Activated CD4-positive, alpha-beta T cell treated with anti-CD3 and anti-CD28 coated beads, Interleukin-2, amount 50 U/mL, for 1 hour (primary cell): ENCODE measurements at regions not wholly inside any gene's neighbourhood (a gene's known extent, or its start where the extent isn't known, plus 50 kb on each side); places are given as distances from the start of the nearest gene placed in this dataset.

Experiments
- DNase-seq: peaks from one replicate; pipeline ENCODE4 v3.0.0-alpha.2; 2020

DNA sequence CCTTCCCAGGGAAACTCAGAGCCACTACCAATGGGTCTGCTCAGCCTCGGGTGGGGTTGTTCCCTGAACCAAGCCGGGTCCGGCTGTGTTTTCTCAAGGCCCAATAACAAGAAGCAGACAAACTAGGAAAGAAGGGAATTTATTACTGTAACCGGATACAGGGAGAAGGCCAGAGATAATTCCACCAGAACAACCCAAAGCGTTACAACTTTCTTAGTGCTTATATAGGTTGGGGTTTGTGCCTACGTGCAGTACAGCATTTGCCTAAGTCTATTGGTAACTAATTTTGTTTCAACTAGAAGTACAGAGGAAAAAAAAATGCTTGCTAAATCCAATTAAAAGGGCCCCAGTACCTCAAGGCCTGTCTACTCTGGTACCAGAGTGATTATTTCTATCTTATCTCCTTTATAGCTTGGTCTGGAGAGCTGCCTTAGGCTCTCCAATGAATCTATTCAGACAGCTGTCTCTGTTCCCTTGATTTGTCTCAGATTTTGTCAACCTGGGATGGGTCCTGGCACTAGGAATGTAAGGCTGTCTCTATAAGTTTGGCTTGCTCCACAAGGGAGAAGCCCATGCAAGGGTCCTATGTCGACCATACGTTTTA is 57.3 kb upstream of the CCDC190 start:
- DNase-seq: no peak

DNA sequence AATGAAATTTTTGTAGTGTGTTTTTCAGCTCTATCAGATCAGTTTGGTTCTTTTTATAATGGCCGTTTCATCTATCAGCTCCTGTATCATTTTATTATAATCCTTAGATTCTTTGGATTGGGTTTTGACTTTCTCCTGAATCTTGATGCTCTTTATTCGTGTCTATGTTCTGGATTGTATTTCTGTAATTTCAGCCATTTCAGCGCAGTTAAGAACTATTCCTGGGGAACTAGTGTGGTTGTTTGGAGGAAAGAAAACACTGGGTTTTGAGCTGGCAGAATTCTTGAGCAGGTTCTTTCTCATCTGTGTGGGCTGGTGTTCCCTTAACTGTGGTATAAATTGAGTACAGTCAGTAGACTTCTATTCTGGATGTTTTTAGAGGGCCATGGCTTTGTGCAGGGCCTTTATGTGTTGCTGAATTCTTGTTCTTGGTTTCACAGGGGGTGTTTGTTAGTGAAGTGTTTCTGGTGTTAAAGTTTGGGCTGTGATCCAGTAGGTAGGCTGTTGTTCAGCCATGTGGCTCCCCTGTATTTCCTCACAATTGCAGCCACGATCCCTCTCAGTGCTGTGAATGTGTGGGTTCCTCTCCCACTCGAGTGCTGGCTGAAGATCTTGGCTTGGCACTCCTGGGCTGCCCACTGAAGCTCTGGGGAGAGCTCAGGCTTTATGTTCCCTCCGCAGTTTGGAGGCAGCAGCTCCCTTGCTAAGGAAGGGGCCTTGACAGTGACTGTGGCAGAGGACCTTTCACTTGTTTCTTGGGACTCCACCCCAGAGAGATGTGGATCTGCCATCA is 56.0 kb upstream of the CCDC190 start:
- DNase-seq: no peak

DNA sequence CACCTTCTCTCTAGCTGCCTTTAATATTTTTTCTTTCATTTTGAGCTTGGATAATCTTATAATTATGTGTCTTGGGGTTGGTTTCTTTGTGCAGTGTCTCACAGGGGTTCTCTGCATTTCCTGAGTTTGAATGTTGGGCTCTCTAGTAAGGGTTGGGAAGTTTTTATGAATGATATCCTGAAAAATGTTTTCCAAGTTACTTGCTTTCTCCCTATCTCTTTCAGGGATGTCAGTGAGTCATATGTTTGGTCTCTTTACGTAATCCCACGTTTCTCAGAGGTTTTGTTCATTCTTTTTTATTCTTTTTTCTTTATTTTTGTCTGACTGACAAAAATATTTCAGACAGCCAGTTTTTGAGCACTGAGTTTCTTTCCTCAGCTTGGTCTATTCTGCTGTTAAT is 55.4 kb upstream of the CCDC190 start:
- no peak for DNase-seq

DNA sequence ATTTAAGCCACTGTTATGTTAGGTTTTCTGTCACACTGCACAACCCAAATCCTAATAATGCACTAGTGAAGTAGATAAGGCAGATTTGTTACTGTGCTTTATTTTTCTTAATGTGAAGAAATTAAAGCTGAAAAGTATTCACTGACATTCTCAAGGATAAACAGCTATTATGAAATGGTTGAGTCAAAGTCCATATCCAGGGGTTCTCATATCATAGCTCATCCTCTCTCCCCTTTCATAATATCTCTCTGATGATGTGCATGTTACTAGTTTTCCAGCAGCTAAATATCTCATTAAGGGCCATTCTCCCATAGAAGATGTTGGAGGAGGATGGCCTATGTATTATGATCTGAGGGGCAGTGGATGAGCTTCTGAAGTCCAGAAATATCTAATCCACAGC is 53.6 kb upstream of the CCDC190 start:
- no peak for DNase-seq

DNA sequence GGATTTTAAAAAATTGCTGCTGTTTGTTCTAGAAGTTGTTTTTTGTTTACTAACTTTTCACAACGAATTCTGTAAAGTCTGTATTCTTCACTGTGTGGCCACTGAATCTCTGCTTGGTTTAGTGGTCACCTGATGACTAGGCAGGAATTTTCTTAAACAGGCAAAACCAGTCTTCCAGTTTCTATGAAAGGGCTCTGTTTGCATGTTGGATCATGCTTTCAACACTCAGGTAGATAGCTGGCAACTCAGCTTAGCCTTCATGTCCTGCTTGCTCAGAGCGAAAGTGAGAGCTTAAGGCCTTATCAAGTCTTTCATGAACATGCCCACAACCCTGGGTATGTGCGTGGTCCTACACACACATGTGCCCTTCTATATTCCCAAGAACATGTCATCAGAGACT is 52.4 kb upstream of the CCDC190 start:
- DNase-seq: no peak

DNA sequence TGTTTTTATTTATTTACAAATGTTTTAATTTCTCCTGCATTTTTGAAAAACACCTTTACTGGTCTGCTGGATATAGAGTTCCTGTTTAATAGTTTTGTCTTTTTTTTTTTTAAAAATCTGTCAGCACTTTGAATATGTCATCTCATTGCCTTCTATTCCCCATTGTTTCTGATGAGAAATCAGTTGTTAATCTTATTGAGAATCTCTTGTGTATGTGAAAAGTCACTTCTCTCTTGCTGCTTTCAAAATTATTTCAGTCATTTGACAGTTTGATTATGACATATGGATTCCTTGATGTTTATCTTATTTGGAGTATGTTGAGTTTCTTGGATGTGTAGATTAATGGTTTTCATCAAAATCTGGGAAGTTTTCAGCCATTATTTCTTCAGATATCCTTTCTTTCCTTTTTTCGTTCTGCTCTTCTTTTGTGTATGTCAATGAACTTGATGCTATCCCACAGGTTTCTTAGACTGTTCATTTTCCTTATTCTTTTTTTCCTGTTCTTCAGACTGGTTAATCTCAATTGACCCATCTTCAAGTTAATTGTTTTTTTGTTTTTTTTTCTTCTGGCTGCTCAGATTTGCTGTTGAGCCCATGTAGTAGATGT is 51.2 kb upstream of the CCDC190 start:
- no peak for DNase-seq
